Memory B cell (primary cell): ENCODE measurements at regions not wholly inside any gene's neighbourhood (a gene's known extent, or its start where the extent isn't known, plus 50 kb on each side); places are given as distances from the start of the nearest gene placed in this dataset.

Experiments used
- ATAC-seq: fragments of 150-1000 bp; cut with Tn5 transposase; 2 replicates; pipeline ENCODE4 v1.10.0; 2021; ENCODE audit warnings: low read depth, mild to moderate bottlenecking, moderate library complexity
- DNase-seq, 2 donors: peaks; one replicate each; pipeline ENCODE4 v3.0.0; 2022; ENCODE audit warnings: low spot score in 2 of 2
- H3K27ac Mint-ChIP-seq: one replicate; pipeline ENCODE4 v1.8.0; 2022; ENCODE audit warnings: mild to moderate bottlenecking, moderate library complexity, mixed read lengths
- H3K27me3 Mint-ChIP-seq: one replicate; pipeline ENCODE4 v1.8.0; 2022; ENCODE audit warnings: mixed read lengths
- H3K36me3 Mint-ChIP-seq: one replicate; pipeline ENCODE4 v1.8.0; 2022; ENCODE audit warnings: mild to moderate bottlenecking, mixed read lengths
- H3K4me1 Mint-ChIP-seq: one replicate; pipeline ENCODE4 v1.8.0; 2022; ENCODE audit warnings: mixed read lengths
- H3K4me3 Mint-ChIP-seq: one replicate; pipeline ENCODE4 v1.8.0; 2022; ENCODE audit warnings: mild to moderate bottlenecking, moderate library complexity, mixed read lengths
- H3K9me3 Mint-ChIP-seq: one replicate; pipeline ENCODE4 v1.8.0; 2022; ENCODE audit warnings: mixed read lengths

- no peak for DNase-seq
- Mint-ChIP-seq H3K27ac (no peak overlapping the region), H3K4me1 (peaks cover 12% of the 10 kb centered on the region), H3K4me3 (no peak overlapping the region), H3K9me3 (no peaks in the 10 kb centered on the region), H3K36me3 (no peaks in the 10 kb centered on the region), H3K27me3 (peaks cover 7% of the 10 kb centered on the region)
- no peak for ATAC-seq
Observed at GRCh38 chr15:62877276-62877857, 165.2 kb upstream of the TPM1 start.

GRCh38 chr15:62878070-62878469, 164.5 kb upstream of the TPM1 start:
- peaks cover 12% of the 10 kb centered on the region for H3K4me1 Mint-ChIP-seq
- H3K27me3 Mint-ChIP-seq = peaks cover 7% of the 10 kb centered on the region

GRCh38 chr15:62879770-62880169, 162.8 kb upstream of the TPM1 start:
- DNase-seq (no peak), ATAC-seq (no peak)
- H3K9me3 Mint-ChIP-seq = no peaks in the 10 kb centered on the region
- H3K27ac Mint-ChIP-seq = no peak overlapping the region
- H3K27me3 Mint-ChIP-seq = peaks cover 4% of the 10 kb centered on the region
- no peaks in the 10 kb centered on the region for H3K36me3 Mint-ChIP-seq
- no peak overlapping the region for H3K4me3 Mint-ChIP-seq
- H3K4me1 Mint-ChIP-seq = peaks cover 12% of the 10 kb centered on the region

More at GRCh38 chr15:62878070-62878469, 164.5 kb upstream of the TPM1 start:
- Mint-ChIP-seq H3K4me3 (no peak overlapping the region), H3K9me3 (no peaks in the 10 kb centered on the region), H3K36me3 (no peaks in the 10 kb centered on the region), H3K27ac (no peak overlapping the region)
- DNase-seq = no peak
- ATAC-seq = no peak

- Mint-ChIP-seq H3K4me3 (no peak overlapping the region), H3K27me3 (peaks cover 4% of the 10 kb centered on the region), H3K36me3 (no peaks in the 10 kb centered on the region), H3K27ac (no peak overlapping the region), H3K4me1 (peaks cover 12% of the 10 kb centered on the region), H3K9me3 (no peaks in the 10 kb centered on the region)
- DNase-seq = no peak
- ATAC-seq = no peak
Observed at GRCh38 chr15:62880278-62880677, 162.3 kb upstream of the TPM1 start.

GRCh38 chr15:62881056-62881455, 161.5 kb upstream of the TPM1 start:
- Mint-ChIP-seq H3K36me3 (no peaks in the 10 kb centered on the region), H3K27me3 (peaks cover 2% of the 10 kb centered on the region), H3K9me3 (no peaks in the 10 kb centered on the region), H3K4me3 (no peak overlapping the region), H3K4me1 (peaks cover 12% of the 10 kb centered on the region), H3K27ac (no peak overlapping the region)
- no peak for DNase-seq
- ATAC-seq = no peak

GRCh38 chr15:62883938-62884479, 158.5 kb upstream of the TPM1 start:
- ATAC-seq = no peak
- no peaks in the 10 kb centered on the region for H3K36me3 Mint-ChIP-seq
- no peak for DNase-seq

GRCh38 chr15:62886431-62887071, 156.0 kb upstream of the TPM1 start:
- Mint-ChIP-seq H3K36me3 (no peaks in the 10 kb centered on the region), H3K4me3 (no peak overlapping the region), H3K4me1 (no peaks in the 10 kb centered on the region), H3K27me3 (peaks cover 11% of the 10 kb centered on the region), H3K27ac (no peak overlapping the region), H3K9me3 (no peaks in the 10 kb centered on the region)
- no peak for ATAC-seq
- no peak for DNase-seq

More at GRCh38 chr15:62883938-62884479, 158.5 kb upstream of the TPM1 start:
- H3K27me3 Mint-ChIP-seq = peaks cover 5% of the 10 kb centered on the region
- no peak overlapping the region for H3K4me3 Mint-ChIP-seq
- peaks cover 12% of the 10 kb centered on the region for H3K4me1 Mint-ChIP-seq
- H3K27ac Mint-ChIP-seq = no peak overlapping the region
- no peaks in the 10 kb centered on the region for H3K9me3 Mint-ChIP-seq

- H3K36me3 Mint-ChIP-seq = no peaks in the 10 kb centered on the region
- H3K4me3 Mint-ChIP-seq = no peak overlapping the region
- peaks cover 11% of the 10 kb centered on the region for H3K27me3 Mint-ChIP-seq
- no peak overlapping the region for H3K27ac Mint-ChIP-seq
- no peak for DNase-seq
- no peaks in the 10 kb centered on the region for H3K4me1 Mint-ChIP-seq
- H3K9me3 Mint-ChIP-seq = no peaks in the 10 kb centered on the region
- ATAC-seq = no peak
Observed at GRCh38 chr15:62887113-62887570, 155.4 kb upstream of the TPM1 start.

- no peak overlapping the region for H3K27ac Mint-ChIP-seq
- ATAC-seq = no peak
- H3K4me3 Mint-ChIP-seq = no peak overlapping the region
- H3K36me3 Mint-ChIP-seq = no peaks in the 10 kb centered on the region
- H3K27me3 Mint-ChIP-seq = peaks cover 11% of the 10 kb centered on the region
- H3K4me1 Mint-ChIP-seq = no peaks in the 10 kb centered on the region
- no peaks in the 10 kb centered on the region for H3K9me3 Mint-ChIP-seq
- DNase-seq = no peak
Observed at GRCh38 chr15:62888623-62889022, 153.9 kb upstream of the TPM1 start.

- no peak for DNase-seq
- H3K9me3 Mint-ChIP-seq = no peaks in the 10 kb centered on the region
- H3K4me1 Mint-ChIP-seq = no peaks in the 10 kb centered on the region
- H3K27me3 Mint-ChIP-seq = peaks cover 13% of the 10 kb centered on the region
- H3K4me3 Mint-ChIP-seq = no peak overlapping the region
- ATAC-seq = no peak
- no peaks in the 10 kb centered on the region for H3K36me3 Mint-ChIP-seq
- H3K27ac Mint-ChIP-seq = no peak overlapping the region
Observed at GRCh38 chr15:62889141-62889661, 153.3 kb upstream of the TPM1 start.

- Mint-ChIP-seq H3K9me3 (no peaks in the 10 kb centered on the region), H3K27me3 (peaks cover 13% of the 10 kb centered on the region), H3K4me3 (no peak overlapping the region), H3K4me1 (no peaks in the 10 kb centered on the region), H3K36me3 (no peaks in the 10 kb centered on the region), H3K27ac (no peak overlapping the region)
- DNase-seq (no peak), ATAC-seq (no peak)
Observed at GRCh38 chr15:62889734-62890505, 152.6 kb upstream of the TPM1 start.

GRCh38 chr15:62894322-62895085, 148.0 kb upstream of the TPM1 start:
- ATAC-seq (no peak), DNase-seq (no peak)
- Mint-ChIP-seq H3K9me3 (no peaks in the 10 kb centered on the region), H3K27ac (no peak overlapping the region), H3K36me3 (no peaks in the 10 kb centered on the region), H3K27me3 (peaks cover 12% of the 10 kb centered on the region), H3K4me3 (no peak overlapping the region), H3K4me1 (no peaks in the 10 kb centered on the region)

GRCh38 chr15:62895139-62895866, 147.2 kb upstream of the TPM1 start:
- no peaks in the 10 kb centered on the region for H3K4me1 Mint-ChIP-seq
- no peak for ATAC-seq

More at GRCh38 chr15:62895139-62895866, 147.2 kb upstream of the TPM1 start:
- Mint-ChIP-seq H3K36me3 (no peaks in the 10 kb centered on the region), H3K27ac (no peak overlapping the region), H3K4me3 (no peak overlapping the region), H3K9me3 (no peaks in the 10 kb centered on the region), H3K27me3 (peaks cover 9% of the 10 kb centered on the region)
- DNase-seq = no peak
